Myocyte (in vitro differentiated cells): ENCODE measurements at regions not wholly inside any gene's neighbourhood (a gene's known extent, or its start where the extent isn't known, plus 50 kb on each side); places are given as distances from the start of the nearest gene placed in this dataset.
"Not testable (repeated sequence)": the region's sequence is repeated elsewhere in the genome, so short reads cannot be mapped to it uniquely, and the experiment has no call there.

ENCODE experiments used
- DNase-seq: peaks from one replicate; pipeline ENCODE4 v3.0.0-alpha.2; 2012; ENCODE audit warnings: low read depth

DNA sequence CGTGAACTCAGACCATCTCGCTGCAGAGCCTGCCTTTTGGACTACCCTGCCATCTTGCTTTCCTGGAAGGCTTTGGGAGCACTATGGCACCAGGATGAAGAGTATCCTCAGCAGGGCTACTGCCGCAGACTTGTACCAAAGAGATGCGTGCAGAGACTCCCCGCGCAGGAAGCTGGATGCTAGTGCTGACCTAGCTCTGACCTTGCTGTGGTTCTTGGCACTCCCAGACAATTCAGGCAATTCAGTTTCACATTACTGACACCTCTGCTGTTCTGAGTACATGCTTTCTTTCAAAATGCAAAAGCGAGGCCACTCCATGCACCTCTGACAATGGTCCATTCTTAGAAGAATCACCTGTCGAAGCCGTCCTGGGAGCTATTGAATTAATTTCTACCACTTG, 251.5 kb upstream of the MEX3C start:
- no peak for DNase-seq

DNA sequence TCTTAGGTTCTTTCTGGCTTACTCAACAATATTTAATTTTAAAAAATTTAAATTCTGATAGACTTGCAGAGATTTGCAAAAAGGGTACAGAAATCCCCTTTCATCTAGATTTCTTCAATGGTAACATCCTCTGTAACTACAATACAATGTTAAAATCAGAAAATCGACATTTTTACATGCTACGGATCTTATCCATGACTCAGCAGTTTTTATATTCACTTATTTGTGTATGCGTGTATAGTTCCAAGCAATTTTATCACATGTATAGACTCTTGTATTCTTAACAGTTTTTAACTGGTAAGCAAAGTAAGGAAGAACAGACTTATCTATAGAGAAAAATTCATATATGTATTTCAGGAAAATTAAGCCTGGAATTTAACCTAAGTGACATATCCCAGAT, 256.1 kb upstream of the MEX3C start:
- DNase-seq = no peak

DNA sequence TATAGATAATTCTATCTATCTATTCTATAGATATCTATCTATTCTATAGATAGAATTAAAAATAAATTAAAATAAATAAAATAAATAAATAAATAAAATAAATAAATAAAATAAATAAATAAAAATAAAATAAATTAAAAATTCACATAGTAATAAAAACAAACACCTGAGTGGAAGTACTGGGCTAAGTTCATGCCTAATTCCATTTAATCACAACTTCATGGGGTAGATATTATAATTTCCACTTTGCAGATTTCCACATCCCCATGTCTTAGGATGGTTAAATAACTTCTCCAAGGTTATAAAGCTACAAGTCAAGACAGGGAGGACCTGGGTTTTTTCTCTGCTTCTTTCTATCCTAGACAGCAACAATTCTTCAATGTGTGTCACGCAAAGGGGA, 261.4 kb upstream of the MEX3C start:
- DNase-seq = no peak

DNA sequence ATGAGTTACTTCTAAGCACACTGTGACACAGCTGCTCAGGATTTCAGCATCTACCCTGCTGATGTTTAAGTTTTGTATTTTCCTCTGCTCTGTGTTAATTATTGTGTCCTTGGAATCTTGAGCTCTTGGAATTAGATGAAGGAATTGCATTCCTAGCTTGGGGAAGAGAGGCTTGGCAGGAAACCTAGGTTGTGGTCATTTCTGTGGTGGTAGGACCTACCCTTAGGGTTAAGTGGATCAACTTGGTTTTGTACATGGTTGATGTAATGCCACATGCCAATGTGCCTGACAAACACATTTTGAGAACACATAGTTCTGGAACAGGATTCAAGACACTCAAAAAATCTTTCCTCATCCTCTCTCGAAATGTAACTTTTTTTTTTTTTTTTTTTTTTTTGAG, 264.5 kb upstream of the MEX3C start:
- no peak for DNase-seq

DNA sequence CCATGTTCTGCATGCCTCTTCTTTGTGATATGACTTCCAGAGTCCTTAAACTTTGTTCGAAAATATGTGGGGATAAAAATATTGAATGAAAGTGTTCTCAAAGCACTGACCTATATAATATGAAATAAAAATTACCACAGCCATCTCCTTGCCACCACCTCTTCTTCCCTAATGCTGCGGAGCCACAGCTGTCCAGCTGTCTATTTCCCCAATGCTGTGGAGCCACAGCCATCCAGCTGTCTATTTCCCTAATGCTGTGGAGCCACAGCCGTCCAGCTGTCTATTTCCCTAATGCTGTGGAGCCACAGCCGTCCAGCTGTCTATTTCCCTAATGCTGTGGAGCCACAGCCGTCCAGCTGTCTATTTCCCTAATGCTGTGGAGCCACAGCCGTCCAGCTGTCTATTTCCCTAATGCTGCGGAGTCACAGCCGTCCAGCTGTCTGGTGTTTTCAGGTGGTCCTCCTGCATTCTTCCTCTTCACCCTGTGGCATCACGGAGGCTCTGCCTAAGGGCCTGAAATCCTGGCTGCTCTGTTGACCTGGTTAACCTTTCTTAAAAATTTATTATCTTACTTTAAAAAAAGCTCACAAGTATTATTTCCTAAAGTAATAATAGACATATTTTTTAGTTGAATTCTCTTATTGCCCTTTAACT, 266.1 kb upstream of the MEX3C start:
- DNase-seq = no peak

DNA sequence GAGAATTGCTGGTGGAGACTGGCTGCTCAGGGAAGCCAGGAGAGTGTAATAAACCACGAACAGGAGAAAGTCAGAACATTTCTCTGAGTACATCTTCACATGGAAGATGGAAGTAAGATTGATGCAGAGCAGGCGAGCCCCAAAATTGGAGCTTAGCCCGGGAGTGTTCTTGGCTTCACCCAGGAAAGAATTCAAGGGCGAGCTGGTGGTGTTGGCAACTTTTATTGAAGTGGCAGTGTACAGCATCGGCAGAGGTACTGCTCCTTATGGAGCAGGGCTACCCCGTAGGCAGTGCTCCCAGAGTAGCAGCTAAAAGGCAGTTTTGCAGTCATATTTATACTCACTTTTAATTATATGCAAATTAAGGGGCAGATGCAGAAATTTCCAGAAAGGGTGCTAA, 281.4 kb upstream of the MEX3C start:
- DNase-seq = no peak

DNA sequence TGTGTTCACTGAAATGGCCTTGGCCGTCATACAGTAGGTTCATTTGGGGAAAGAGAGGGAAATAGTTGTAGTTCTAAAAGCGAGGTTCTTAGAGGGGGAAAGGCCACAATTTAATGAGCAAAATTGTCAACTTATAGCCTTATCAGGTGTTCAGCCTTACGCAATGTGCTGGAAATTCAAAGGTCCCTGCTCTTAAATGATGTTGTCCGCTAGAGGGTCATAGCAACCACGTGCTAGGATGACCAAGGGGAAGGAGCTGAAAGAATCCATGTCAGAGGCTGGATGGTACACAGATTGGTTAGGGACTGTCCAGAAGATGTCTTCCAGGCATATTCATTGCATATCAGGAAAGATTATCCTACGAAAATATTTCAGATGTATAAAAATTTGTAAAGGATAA, 282.3 kb upstream of the MEX3C start:
- no peak for DNase-seq

DNA sequence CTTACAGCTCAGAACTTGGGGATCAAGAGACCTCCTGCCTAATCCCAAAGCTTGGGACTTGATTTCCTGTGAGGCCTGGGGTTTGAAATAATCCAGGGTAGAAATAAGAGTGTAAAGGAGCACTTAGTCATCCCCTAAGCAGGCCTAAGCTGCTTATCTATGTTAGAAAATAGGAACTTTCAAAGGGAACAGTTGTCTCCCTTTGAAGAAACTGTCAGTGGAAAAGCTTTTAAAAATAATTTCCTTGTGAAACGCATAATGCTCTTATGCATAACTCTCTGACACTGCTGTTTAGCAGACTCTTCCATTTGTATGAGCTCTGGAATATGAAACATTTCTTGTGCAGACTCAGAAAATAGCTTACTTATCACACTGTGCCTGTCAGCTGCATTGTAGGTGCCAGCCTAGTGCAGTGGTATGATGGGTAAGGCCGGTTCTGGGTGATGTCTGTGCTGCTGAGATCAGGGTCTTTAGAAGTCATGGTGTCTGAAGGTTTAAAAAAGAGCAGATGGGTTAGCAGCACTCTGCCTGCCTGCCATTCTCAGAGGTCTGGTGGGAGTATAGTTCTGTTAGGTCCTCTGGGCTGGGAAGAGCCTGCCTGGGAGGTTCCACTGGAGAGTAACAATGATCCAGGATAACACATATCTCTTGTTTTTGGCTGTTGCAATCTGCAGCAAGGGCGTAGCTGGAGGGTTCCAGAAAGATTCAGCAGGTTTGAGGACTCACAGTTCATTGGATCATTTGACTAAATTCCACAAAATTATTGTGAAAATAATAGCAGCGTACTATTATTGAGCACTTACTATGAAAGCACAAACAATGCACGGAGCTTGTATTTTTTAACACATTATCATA, 283.2 kb upstream of the MEX3C start:
- DNase-seq = no peak

DNA sequence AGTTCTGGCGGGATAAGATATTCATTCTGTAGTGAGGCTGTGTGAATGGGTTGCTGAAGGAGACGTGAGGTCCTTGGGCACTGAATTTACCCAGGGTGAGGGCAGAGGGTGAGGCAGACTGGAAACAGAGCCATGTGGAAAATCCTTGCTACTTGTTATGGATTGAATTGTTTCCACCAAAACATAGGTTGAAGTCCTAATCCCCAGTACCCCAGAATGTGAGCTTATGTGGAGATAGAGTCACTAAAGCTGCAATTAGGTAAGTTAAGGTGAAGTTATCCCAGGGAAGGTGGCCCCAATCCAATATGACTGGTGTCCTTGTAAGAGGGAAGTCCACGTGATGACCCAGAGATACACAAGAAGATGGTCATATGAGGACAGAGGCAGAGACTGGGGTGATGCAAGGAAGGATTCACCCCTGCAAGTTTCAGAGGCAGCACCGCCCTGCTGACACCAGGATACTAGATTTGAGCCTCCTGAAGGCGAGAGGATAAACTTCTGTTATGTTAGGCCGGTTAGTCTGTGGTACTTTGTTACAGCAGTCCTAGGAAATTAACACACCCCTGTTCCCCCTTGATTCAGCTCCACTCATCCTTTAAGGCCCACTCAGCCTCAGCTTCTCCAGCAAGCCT, 289.4 kb upstream of the MEX3C start:
- no peak for DNase-seq

DNA sequence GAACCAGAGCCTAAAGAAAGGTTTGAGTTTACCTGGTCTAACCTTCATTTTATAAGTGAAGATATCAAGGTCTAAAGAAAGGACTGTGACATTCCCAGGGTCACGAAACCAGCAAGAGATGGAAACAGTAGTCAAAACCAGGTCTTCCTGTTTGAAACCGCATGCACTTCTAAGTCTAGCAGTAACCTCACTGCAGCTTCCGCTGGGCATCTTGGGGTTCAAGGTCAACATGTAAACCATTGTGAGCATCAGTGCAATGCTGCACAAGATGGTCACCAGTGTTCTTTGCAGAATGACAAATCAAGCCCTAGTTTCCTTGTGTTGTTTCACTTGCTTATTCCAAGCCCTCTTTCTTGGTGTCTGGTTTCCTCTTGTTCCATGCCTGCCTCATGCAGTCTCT, 292.9 kb upstream of the MEX3C start:
- no peak for DNase-seq

DNA sequence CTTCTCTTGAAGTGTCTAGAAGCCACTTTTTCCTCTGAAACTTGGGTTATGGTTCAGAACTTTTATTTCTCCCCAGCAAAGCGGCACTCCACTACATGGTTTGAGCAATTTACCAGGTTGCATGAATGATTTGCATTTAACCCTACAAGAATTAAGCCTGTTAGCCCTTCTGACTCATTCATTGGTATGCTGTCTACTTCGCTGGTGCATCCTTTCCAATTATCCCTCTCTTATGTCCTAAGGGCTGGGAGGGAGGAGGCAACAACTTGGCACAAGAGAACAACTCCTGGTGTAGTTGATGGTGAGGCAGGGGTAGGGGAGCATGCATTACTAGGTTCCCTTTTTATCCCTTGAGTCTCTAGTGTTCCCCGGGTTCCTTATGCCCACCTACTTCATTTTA, 293.4 kb upstream of the MEX3C start:
- DNase-seq = no peak

DNA sequence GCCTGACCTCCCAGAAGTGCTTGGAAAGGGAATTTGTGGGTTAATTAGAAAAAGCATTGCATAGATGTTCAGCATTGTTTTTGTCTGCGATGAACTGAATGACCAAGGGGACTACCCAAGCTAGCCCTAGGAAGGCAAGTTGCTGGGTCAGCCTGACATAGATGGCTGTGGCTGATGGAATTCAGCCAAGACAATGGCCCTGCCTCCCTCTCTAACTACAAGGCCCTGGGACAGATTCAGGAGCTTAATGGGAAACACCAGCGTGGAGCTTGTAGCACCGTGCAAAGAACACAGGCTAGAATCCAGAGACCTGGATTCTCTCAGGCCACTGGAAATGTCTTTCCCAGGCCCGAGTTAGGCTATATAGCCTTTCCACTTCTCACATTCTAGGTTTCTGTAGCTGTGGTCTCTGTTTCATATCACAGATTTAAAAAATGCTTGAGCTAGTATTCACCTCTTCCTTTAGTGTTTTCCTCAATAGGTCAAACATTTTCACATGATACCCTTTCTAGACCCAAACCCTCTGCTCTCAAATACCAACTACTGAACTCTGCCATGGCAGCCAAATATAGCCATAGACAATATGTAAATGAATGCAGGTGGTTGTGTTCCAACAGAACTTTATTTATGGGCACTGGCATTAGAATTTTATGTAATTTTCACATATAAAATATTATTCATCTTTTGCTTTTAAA, 294.3 kb upstream of the MEX3C start:
- DNase-seq = no peak

DNA sequence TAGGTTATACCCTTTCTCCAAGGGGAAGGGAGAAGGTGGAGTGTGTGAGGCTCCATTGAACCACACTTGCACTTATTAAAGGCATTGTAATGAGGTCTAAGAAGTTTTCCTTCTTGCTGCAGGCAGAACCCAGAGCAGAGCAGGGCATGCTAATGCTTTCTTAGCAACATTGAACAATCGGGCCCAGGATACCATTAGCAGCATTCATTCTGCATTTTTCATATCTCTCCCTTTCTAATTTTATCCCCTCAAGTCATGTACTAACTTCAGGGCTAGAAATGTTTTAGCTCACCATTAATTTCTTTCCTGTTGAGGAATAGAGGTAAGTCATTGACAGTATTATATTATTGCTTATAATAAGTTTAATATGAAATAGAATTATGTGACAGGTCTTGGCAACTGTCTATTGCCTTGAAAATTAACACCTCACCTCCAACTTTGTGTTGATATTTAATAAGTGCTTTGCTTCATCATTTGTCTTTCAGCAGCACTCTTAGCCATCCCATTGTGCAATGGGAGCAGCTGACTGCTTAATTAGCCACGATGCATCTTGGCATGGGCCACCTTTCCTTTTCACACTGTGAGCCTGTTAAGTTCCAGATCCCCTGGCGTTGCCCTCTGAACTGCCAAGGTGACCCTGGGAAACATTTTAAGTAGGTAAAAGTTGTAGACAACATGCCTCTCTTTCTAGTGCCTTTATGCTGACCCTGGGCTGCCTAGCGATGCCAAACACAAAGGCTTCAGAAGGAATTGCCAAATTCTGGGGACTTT, 300.8 kb upstream of the MEX3C start:
- no peak for DNase-seq

DNA sequence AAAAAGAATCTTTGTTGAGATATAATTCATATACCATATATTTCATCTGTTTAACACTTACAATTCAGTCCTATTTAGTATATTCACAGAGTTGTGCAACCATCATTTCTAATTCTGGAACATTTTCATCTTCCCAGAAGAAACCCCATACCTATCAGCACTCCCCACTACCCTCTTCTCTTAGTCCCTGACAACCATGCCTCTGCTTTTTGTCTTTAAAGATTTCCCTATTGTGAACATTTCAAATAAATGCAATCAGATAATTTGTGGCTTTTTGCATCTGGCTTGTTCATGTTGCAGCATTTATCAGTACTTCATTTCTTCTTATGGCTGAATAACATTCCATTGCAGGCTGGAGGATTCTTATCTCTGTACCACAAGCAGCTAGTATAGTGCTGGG, 305.9 kb upstream of the MEX3C start:
- DNase-seq = no peak

DNA sequence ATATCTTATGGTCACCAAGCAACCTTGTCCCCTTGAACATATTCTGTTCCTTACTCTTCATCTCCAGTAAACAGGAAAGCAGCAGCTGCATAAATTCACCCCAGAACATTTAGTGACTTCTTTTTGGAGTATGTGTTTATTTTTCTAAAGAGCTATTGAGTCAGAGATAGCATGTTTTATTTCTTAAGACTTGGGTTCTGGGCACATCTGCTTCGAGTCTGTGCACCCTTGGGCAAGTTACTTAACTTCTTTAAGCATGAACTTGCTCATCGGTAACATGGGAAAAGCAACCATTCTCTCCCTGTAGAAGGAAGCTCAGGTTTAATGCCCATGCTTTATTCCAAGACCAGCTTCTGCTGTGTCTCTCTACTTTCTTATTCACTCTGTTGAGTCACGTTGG, 309.3 kb upstream of the MEX3C start:
- no peak for DNase-seq

DNA sequence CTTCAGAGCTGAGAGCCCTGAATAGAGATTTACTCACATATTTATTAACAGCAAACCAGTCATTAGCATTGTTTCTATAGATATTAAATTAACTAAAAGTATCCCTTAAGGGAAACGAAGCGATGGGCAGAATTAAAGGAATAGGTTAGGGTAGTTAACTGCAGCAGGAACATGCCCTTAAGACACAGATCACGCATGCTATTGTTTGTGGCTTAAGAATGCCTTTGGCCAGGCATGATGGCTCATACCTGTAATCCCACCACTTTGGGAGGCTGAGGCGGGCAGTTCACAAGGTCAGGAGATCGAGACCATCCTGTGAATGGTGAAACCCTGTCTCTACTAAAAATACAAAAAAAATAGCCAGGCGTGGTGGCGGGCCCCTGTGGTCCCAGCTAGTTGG, 310.9 kb upstream of the MEX3C start:
- DNase-seq = not testable (repeated sequence)

DNA sequence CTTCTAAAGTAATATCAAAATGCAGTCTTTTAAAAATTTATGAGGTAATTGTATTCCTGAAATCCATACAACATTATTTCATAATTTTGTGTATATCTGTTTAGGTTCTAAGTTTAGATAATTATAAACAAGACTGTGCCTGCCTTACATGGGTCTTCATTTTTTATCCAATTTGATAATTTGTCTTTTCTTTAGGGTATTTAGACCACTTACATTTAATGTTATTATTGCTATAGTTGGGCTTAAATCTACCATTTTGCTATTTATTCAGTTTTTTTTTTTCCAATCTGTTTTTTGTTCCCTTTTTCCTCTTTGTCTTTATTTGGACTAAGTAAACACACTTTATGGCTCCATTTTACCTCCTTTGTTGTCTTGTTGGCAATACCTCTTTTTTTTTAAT, 312.5 kb upstream of the MEX3C start:
- DNase-seq = no peak

DNA sequence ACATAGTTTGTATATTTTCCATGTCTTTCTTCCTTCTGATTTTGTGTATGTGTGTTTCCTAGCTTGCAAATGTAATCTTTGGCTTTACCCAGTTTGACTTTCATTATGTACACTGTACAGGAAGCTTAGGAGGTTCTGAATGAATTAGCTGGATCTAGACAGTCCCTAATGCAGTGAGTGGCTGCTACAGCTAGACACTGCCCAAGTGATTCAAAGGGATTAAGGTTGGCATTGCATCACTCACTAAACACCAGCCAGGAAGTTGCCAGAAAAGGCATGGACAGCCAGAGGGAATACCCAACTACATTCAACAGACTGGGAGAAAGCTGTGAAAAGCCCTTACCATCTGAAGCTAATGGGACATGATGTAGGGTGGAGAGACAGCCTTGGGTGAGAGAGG, 316.0 kb upstream of the MEX3C start:
- no peak for DNase-seq

DNA sequence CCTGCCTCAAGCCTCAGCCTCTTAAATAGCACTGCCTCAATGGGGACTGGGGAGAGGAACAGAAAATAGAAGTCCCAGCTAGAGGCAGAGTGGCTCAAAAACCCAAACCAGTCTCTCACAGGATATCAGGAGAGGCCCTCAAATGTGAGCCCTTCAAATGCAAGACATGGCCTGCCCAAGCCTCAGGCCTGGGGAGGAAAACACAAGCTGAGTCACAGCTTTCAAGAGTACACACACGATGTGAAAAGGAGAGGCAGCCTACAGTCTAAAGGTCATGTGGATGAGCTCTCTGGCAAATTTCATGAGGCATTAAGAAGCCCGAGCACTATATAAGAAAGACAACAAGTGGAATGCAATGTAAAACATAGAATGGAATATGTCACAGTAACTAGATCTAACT, 316.6 kb upstream of the MEX3C start:
- no peak for DNase-seq

DNA sequence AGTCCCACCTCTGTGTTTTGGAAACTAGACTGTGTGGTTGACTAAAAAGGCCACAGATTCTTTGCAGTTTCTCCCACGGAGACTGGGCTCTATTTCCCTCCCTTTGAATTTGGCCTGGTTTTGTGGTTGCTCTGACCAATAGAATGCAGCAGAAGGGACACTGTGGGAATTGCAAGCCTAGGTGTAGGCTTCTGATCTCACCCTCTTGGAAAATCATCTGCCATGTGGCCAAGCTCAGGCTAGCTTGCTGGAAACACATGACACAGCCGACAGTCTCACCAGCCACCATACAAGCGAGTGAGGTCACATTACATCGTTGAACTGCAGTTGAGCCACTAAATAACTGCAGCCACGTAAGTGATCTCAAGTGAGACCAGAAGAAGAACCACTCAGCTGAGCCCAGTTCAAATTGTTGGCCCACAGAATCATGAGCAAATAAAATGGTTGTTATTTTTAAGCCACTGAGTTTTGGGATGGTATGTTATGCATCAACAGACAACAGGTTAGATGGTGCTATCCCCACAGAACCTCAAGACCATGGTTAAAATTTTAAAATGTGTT, 319.1 kb upstream of the MEX3C start:
- DNase-seq = no peak

DNA sequence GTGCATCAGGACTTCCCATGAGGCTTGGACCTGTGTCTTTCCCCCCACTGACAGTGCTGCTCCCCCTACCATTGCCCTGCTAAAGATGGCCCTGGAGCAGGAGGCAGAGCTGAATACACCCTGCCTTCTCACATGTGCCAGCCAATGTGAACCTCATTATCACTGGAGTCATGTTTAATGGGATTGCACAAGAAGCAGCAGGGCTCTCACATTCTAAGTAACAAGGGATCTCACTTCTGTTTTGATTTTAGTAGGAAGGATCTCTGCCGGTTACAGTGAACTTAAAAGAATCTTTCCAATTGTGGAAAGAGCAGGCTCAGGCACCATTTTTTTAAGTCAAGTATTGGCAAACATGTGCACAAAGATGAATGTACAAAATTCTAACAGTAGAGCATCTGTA, 322.1 kb upstream of the MEX3C start:
- DNase-seq = no peak
